H1 (cell line): ENCODE measurements at regions not wholly inside any gene's neighbourhood (a gene's known extent, or its start where the extent isn't known, plus 50 kb on each side); places are given as distances from the start of the nearest gene placed in this dataset.
A peak's percentile ranks its signal among the peaks of the same experiment; 100 is the strongest.

Experiments
- CTCF ChIA-PET: fragments of 300-600 bp; sonication (Branson Sonifier 250); formaldehyde crosslinking; loops from one replicate; lab custom pipeline; 2021; ENCODE audit not compliant: partially characterized antibody; lab: Charles Lee
- POLR2A ChIA-PET: fragments of 300-600 bp; sonication (Branson Sonifier 250); formaldehyde crosslinking; loops from one replicate; lab custom pipeline; 2021; ENCODE audit warnings: inconsistent platforms; ENCODE audit not compliant: partially characterized antibody; lab: Charles Lee
- DNase-seq, 2 experiments: peaks; one replicate each; pipeline versions ENCODE4 v3.0.0 to v3.0.0-alpha.2; 2010 to 2022; ENCODE audit warnings: low spot score in 2 of 2, low read depth in 1 of 2, mixed read lengths in 1 of 2
- FAIRE-seq: peaks from 2 replicates; lab custom pipeline; 2011; peaks lifted over from hg19 to GRCh38; lab: Jason Lieb, UNC
- H2AFZ ChIP-seq: 2 replicates; pipeline ENCODE4 v1.8.1; 2012; ENCODE audit warnings: low read length, inconsistent platforms
- H2AK5ac ChIP-seq: 2 replicates; pipeline ENCODE4 v1.6.1; 2013; ENCODE audit warnings: low read depth, low read length
- H2BK120ac ChIP-seq: replicated peaks from 2 replicates; pipeline ENCODE3; 2013; ENCODE audit warnings: low read depth, low read length, inconsistent platforms
- H2BK12ac ChIP-seq: 2 replicates; pipeline ENCODE4 v1.6.1; 2013; ENCODE audit warnings: low read depth, low read length
- H2BK15ac ChIP-seq: 2 replicates; pipeline ENCODE4 v1.6.1; 2013; ENCODE audit warnings: low read length
- H2BK20ac ChIP-seq: 2 replicates; pipeline ENCODE4 v1.6.1; 2013; ENCODE audit warnings: low read length
- H2BK5ac ChIP-seq: 2 replicates; pipeline ENCODE4 v1.6.1; 2013; ENCODE audit warnings: low read depth, low read length
- H3K14ac ChIP-seq: 2 replicates; pipeline ENCODE4 v1.6.1; 2013; ENCODE audit warnings: inconsistent platforms; ENCODE audit not compliant: insufficient read length
- H3K18ac ChIP-seq: 2 replicates; pipeline ENCODE4 v1.6.1; 2013; ENCODE audit warnings: low read length; ENCODE audit errors: extremely low read depth
- H3K23ac ChIP-seq: 2 replicates; pipeline ENCODE4 v1.6.1; 2013; ENCODE audit warnings: inconsistent platforms; ENCODE audit not compliant: insufficient read length
- H3K23me2 ChIP-seq: 2 replicates; pipeline ENCODE4 v1.6.1; 2013; ENCODE audit warnings: low read depth, low read length
- H3K27ac ChIP-seq: 2 replicates; pipeline ENCODE4 v1.6.1; 2011; ENCODE audit warnings: low read depth, low read length, inconsistent platforms
- H3K27me3 ChIP-seq, 4 experiments: replicated peaks in 1 of 4; 1 replicate in 1 of 4; 2 replicates in 3 of 4; pipeline versions ENCODE4 v1.6.1 to v1.8.1; 2011 to 2013; ENCODE audit warnings: low read length in 3 of 4, mild to moderate bottlenecking in 3 of 4, inconsistent platforms in 2 of 4, mixed read lengths in 2 of 4, moderate library complexity in 1 of 4; ENCODE audit not compliant: control insufficient read depth in 3 of 4, insufficient read depth in 3 of 4; ENCODE audit errors: extremely low read depth in 1 of 4
- H3K36me3 ChIP-seq, 4 experiments: 2 replicates each; pipeline versions ENCODE4 v1.6.1 to v1.8.1; 2011 to 2013; ENCODE audit warnings: mild to moderate bottlenecking in 4 of 4, low read length in 3 of 4, moderate library complexity in 2 of 4, control low read depth in 1 of 4, inconsistent platforms in 1 of 4; ENCODE audit not compliant: insufficient read depth in 4 of 4, control insufficient read depth in 2 of 4
- H3K4ac ChIP-seq: replicated peaks from 2 replicates; pipeline ENCODE3; 2013; ENCODE audit warnings: low read length, low read depth, mixed read lengths, inconsistent platforms; ENCODE audit not compliant: insufficient read length
- H3K4me1 ChIP-seq, 4 experiments: replicated peaks in 1 of 4; 1 replicate in 1 of 4; 2 replicates in 3 of 4; pipeline versions ENCODE4 v1.6.1 to v1.8.1; 2011 to 2013; ENCODE audit warnings: low read length in 3 of 4, inconsistent platforms in 2 of 4, mixed read lengths in 1 of 4; ENCODE audit not compliant: insufficient read depth in 4 of 4, control insufficient read depth in 3 of 4
- H3K4me2 ChIP-seq, 2 experiments: 2 replicates each; pipeline versions ENCODE4 v1.6.1 to v1.8.1; 2011 to 2013; ENCODE audit warnings: low read depth in 2 of 2, low read length in 2 of 2, control low read depth in 1 of 2, inconsistent platforms in 1 of 2, mild to moderate bottlenecking in 1 of 2; ENCODE audit not compliant: insufficient read depth in 1 of 2
- H3K4me3 ChIP-seq, 4 experiments: fragments of 200-600, 300-600 bp in 1 of 4; sonication (generic), shearing (Covaris generic), sonication (Bioruptor Twin) in 1 of 4; 2 replicates each; pipeline versions ENCODE4 v1.5.1 to v1.8.1; 2011 to 2016; ENCODE audit warnings: low read length in 4 of 4, low read depth in 3 of 4, control low read depth in 2 of 4, inconsistent platforms in 2 of 4, mild to moderate bottlenecking in 2 of 4, mixed read lengths in 1 of 4, moderate library complexity in 1 of 4; ENCODE audit not compliant: insufficient read depth in 2 of 4; ENCODE audit errors: extremely low read depth in 1 of 4
- H3K56ac ChIP-seq: replicated peaks from 2 replicates; pipeline ENCODE3; 2013; ENCODE audit warnings: low read depth, mild to moderate bottlenecking, mixed read lengths, low read length, inconsistent platforms; ENCODE audit not compliant: insufficient read length
- H3K79me1 ChIP-seq: 2 replicates; pipeline ENCODE4 v1.6.1; 2013; ENCODE audit warnings: low read depth, low read length, control low read depth
- H3K79me2 ChIP-seq, 2 experiments: 2 replicates each; pipeline versions ENCODE4 v1.6.1 to v1.8.1; 2012 to 2013; ENCODE audit warnings: low read length in 2 of 2, mild to moderate bottlenecking in 2 of 2, inconsistent platforms in 1 of 2; ENCODE audit not compliant: insufficient read depth in 2 of 2, control insufficient read depth in 1 of 2
- H3K9ac ChIP-seq, 4 experiments: replicated peaks in 1 of 4; 1 replicate in 1 of 4; 2 replicates in 3 of 4; pipeline versions ENCODE4 v1.6.1 to v1.8.1; 2011 to 2013; ENCODE audit warnings: low read depth in 3 of 4, low read length in 3 of 4, control low read depth in 2 of 4, mild to moderate bottlenecking in 2 of 4, moderate library complexity in 2 of 4, inconsistent platforms in 1 of 4; ENCODE audit errors: extremely low read depth in 1 of 4
- H3K9me3 ChIP-seq, 2 experiments: 2 replicates each; pipeline versions ENCODE4 v1.6.1 to v1.8.1; 2012 to 2013; ENCODE audit warnings: mild to moderate bottlenecking in 2 of 2, moderate library complexity in 2 of 2, control low read depth in 1 of 2, inconsistent platforms in 1 of 2, low read depth in 1 of 2, low read length in 1 of 2, mixed read lengths in 1 of 2; ENCODE audit not compliant: insufficient read depth in 2 of 2
- H4K20me1 ChIP-seq, 2 experiments: replicated peaks in 1 of 2; 2 replicates each; pipeline versions ENCODE3 to v1.8.1; 2011 to 2013; ENCODE audit warnings: inconsistent platforms in 2 of 2, low read length in 2 of 2, mild to moderate bottlenecking in 1 of 2; ENCODE audit not compliant: insufficient read depth in 2 of 2, control insufficient read depth in 1 of 2
- H4K5ac ChIP-seq: 2 replicates; pipeline ENCODE4 v1.6.1; 2013; ENCODE audit warnings: low read length, low read depth, mixed read lengths, inconsistent platforms; ENCODE audit not compliant: insufficient read length
- H4K8ac ChIP-seq: 2 replicates; pipeline ENCODE4 v1.8.0; 2013; ENCODE audit warnings: mild to moderate bottlenecking, moderate library complexity, low read length, inconsistent platforms; ENCODE audit not compliant: insufficient read depth; ENCODE audit errors: extremely low read depth
- H4K91ac ChIP-seq: replicated peaks from 2 replicates; pipeline ENCODE3; 2013; ENCODE audit warnings: low read length, mixed read lengths, inconsistent platforms; ENCODE audit not compliant: insufficient read length
- CBX8 ChIP-seq: fragments of 300-800, 300-1000 bp; sonication (generic); IDR thresholded peaks from 2 replicates; pipeline ENCODE4 v1.7.1; 2016; ENCODE audit warnings: low read depth, low read length, borderline replicate concordance
- GTF2F1 ChIP-seq: IDR thresholded peaks from 2 replicates; pipeline ENCODE4 v1.6.1; 2012; ENCODE audit warnings: low read depth, low read length, improper control_type of control experiment, borderline replicate concordance
- JUND ChIP-seq: IDR thresholded peaks from 2 replicates; pipeline ENCODE4 v1.6.1; 2011; ENCODE audit warnings: mild to moderate bottlenecking, improper control_type of control experiment, low read length
- SIN3A ChIP-seq, 2 experiments: IDR thresholded peaks in 1 of 2; conservative IDR thresholded peaks in 1 of 2; 2 replicates each; pipeline ENCODE4 v1.6.1; 2011 to 2012; ENCODE audit warnings: low read length in 2 of 2, improper control_type of control experiment in 1 of 2, low read depth in 1 of 2, mild to moderate bottlenecking in 1 of 2
- SP4 ChIP-seq: IDR thresholded peaks from 2 replicates; pipeline ENCODE4 v1.6.1; 2012; ENCODE audit warnings: low read length, inconsistent platforms
- SUZ12 ChIP-seq: fragments of 200-600 bp; sonication (generic); IDR thresholded peaks from 2 replicates; pipeline ENCODE4 v1.6.1; 2012; ENCODE audit warnings: mild to moderate bottlenecking, inconsistent platforms, low read length, moderate library complexity, mixed read lengths
- TBP ChIP-seq: IDR thresholded peaks from 2 replicates; pipeline ENCODE4 v1.6.1; 2011; ENCODE audit warnings: low read depth, low read length, improper control_type of control experiment
- TEAD4 ChIP-seq: IDR thresholded peaks from 2 replicates; pipeline ENCODE4 v1.6.1; 2012; ENCODE audit warnings: low read depth, low read length, inconsistent platforms, mixed read lengths
- YY1 ChIP-seq: IDR thresholded peaks from 2 replicates; pipeline ENCODE4 v1.6.1; 2011; ENCODE audit warnings: low read depth, mild to moderate bottlenecking, low read length
- WGBS, 2 experiments: shearing (Covaris generic) in 1 of 2; methylation state at CpG; one replicate each; pipeline versions ENCODE4 v1.1.6 to v1.1.7; 2013 to 2015; ENCODE audit warnings: low lambda C conversion rate in 2 of 2, mixed read lengths in 2 of 2, inconsistent platforms in 1 of 2, low coverage in 1 of 2, missing lambda C conversion rate in 1 of 2; ENCODE audit not compliant: insufficient replicate concordance in 2 of 2, insufficient coverage in 1 of 2, insufficient read length in 1 of 2; ENCODE audit errors: extremely low coverage in 1 of 2, missing lambda C conversion rate in 1 of 2; 5-methylcytosine and 5-hydroxymethylcytosine counted together
- TF ChIP-seq, protein P1 (sequence below): IDR thresholded peaks from 2 replicates; pipeline ENCODE4 v1.6.1; 2011; ENCODE audit warnings: low read depth, mild to moderate bottlenecking, low read length; ENCODE audit not compliant: insufficient read depth

DNA sequence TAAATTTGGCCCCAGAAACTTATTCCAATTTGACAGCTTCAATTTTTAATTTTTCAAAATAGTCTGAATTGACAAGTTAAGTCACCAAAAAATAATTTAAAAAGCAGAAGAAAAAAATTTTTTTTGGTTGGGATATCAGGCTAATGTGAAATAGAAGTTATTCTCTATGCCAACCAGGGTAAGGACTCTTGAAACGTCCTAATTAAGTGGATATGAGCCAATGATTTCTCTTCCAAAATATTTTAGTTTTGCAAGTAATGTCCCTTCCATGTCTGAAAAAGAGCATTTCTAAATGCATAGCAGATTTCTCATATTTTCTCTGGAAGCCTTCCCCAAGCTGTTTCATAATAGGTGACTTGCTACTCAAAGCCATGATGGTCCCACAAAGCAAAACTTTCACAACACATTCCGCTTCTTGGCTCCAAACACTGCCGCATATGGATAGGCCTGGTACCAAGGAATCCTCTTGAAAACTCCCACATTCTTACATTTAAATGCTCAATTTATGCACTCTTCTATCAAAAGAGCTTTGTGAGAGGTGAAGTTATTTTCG lies 65.1 kb downstream of the SIX6 start:
- H4K91ac ChIP-seq: no peak overlapping the region
- no peak overlapping the region for H3K14ac ChIP-seq
- H3K4me1 ChIP-seq: no peaks in the 10 kb centered on the region
- no peak overlapping the region for H3K4me3 ChIP-seq
- no peak overlapping the region for H3K23ac ChIP-seq
- FAIRE-seq: peak; percentile 13
- no peak overlapping the region for H3K56ac ChIP-seq
- CTCF ChIA-PET: interaction anchor here (1.4 kb wide), 1 partner anchor 9 kb away, joined by 3 read pairs; no protein-coding TSS in a partner anchor
- no peak overlapping the region for H4K5ac ChIP-seq
- H2AK5ac ChIP-seq: no peak overlapping the region
- no peak overlapping the region for H2BK5ac ChIP-seq
- no peaks in the 10 kb centered on the region for H4K20me1 ChIP-seq
- H3K79me1 ChIP-seq: no peaks in the 10 kb centered on the region
- H3K27ac ChIP-seq: no peak overlapping the region
- POLR2A ChIA-PET: no interaction called here
- no peak overlapping the region for H2BK120ac ChIP-seq
- no peak for DNase-seq
- no peak overlapping the region for H2BK20ac ChIP-seq
- H2AFZ ChIP-seq: no peak overlapping the region
- H3K9me3 ChIP-seq: no peaks in the 10 kb centered on the region
- H2BK12ac ChIP-seq: no peak overlapping the region
- 86% methylated on average over 4 of the region's 4 CpGs; no CpG with 5 or more reads in 1 of the 2 experiments for WGBS, 2 experiments
- no peaks in the 10 kb centered on the region for H3K79me2 ChIP-seq
- no peak overlapping the region for H3K9ac ChIP-seq
- TF ChIP-seq CBX8: no peak
- TF ChIP-seq, protein P1, sequence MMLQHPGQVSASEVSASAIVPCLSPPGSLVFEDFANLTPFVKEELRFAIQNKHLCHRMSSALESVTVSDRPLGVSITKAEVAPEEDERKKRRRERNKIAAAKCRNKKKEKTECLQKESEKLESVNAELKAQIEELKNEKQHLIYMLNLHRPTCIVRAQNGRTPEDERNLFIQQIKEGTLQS: no peak
- TF ChIP-seq SUZ12: no peak
- TF ChIP-seq SIN3A (conservative IDR thresholded peaks at IDR 0.05 in 1 of 2, IDR thresholded peaks at IDR 0.05 in 1 of 2; ENCODE audit: low read depth in 1 of 2, low read length in 2 of 2): no peak
- no peak for TF ChIP-seq SP4
- no peak for TF ChIP-seq JUND
- no peak for TF ChIP-seq GTF2F1
- no peak for TF ChIP-seq TBP
- no peak for TF ChIP-seq TEAD4
- TF ChIP-seq YY1: no peak
- H3K27me3 ChIP-seq: no peaks in the 10 kb centered on the region
- no peak overlapping the region for H2BK15ac ChIP-seq
- H3K18ac ChIP-seq: no peak overlapping the region
- H3K36me3 ChIP-seq: no peaks in the 10 kb centered on the region
- no peak overlapping the region for H3K4ac ChIP-seq
- H3K4me2 ChIP-seq: no peak overlapping the region
- H4K8ac ChIP-seq: no peak overlapping the region
- no peaks in the 10 kb centered on the region for H3K23me2 ChIP-seq
